A549 (cell line): ENCODE measurements at regions not wholly inside any gene's neighbourhood (a gene's known extent, or its start where the extent isn't known, plus 50 kb on each side); places are given as distances from the start of the nearest gene placed in this dataset.

ENCODE experiments used
- BHLHE40 ChIP-seq: IDR thresholded peaks from 2 replicates; pipeline ENCODE4 v1.6.1; 2012; ENCODE audit warnings: low read depth, low read length, inconsistent platforms
- CBX8 ChIP-seq: fragments of 200-600 bp; sonication (generic); IDR thresholded peaks from 2 replicates; pipeline ENCODE4 v1.6.1; 2016
- CEBPB ChIP-seq, 2 experiments: fragments of >200 bp in 1 of 2; sonication (Bioruptor Twin) in 1 of 2; formaldehyde crosslinking in 1 of 2; IDR thresholded peaks; 2 replicates each; pipeline ENCODE4 v1.6.1; 2012 to 2016
- EP300 ChIP-seq, 2 experiments: fragments of >200 bp; sonication (Bioruptor Twin); formaldehyde crosslinking; IDR thresholded peaks; 2 replicates in 1 of 2; 3 replicates in 1 of 2; pipeline ENCODE4 v1.6.1; 2016 to 2017
- KDM1A ChIP-seq: fragments of 200-600 bp; sonication (generic); IDR thresholded peaks from 2 replicates; pipeline ENCODE4 v1.6.1; 2016; ENCODE audit warnings: low read depth, mild to moderate bottlenecking
- MAFK ChIP-seq: fragments of 450-650 bp; IDR thresholded peaks from 2 replicates; pipeline ENCODE4 v1.6.1; 2014; ENCODE audit not compliant: partially characterized antibody
- POLR2A ChIP-seq: IDR thresholded peaks from 2 replicates; pipeline ENCODE4 v1.6.1; 2012; ENCODE audit warnings: mild to moderate bottlenecking, low read length
- RCOR1 ChIP-seq: fragments of 150-350 bp; IDR thresholded peaks from 2 replicates; pipeline ENCODE4 v1.6.1; 2014; ENCODE audit warnings: antibody characterized with exemption, low read length, low read depth
- RFX5 ChIP-seq: fragments of 450-650 bp; IDR thresholded peaks from 2 replicates; pipeline ENCODE4 v1.7.1; 2014; ENCODE audit warnings: antibody characterized with exemption, mild to moderate bottlenecking, moderate library complexity
- TF ChIP-seq, protein P1 (sequence below): fragments of >200 bp; sonication (Bioruptor Twin); formaldehyde crosslinking; IDR thresholded peaks from 3 replicates; pipeline ENCODE4 v1.5.1; 2016
- TF ChIP-seq, protein P2 (sequence below): fragments of 250-450 bp; sonication (Bioruptor Pico); IDR thresholded peaks from 2 replicates; pipeline ENCODE4 v1.5.0; 2021; ENCODE audit warnings: mild to moderate bottlenecking, moderate library complexity, borderline replicate concordance

GRCh38 chr21:17699524-17700189 lies 87.0 kb upstream of the BTG3 start:
- no peak for TF ChIP-seq POLR2A
- TF ChIP-seq, protein P1, sequence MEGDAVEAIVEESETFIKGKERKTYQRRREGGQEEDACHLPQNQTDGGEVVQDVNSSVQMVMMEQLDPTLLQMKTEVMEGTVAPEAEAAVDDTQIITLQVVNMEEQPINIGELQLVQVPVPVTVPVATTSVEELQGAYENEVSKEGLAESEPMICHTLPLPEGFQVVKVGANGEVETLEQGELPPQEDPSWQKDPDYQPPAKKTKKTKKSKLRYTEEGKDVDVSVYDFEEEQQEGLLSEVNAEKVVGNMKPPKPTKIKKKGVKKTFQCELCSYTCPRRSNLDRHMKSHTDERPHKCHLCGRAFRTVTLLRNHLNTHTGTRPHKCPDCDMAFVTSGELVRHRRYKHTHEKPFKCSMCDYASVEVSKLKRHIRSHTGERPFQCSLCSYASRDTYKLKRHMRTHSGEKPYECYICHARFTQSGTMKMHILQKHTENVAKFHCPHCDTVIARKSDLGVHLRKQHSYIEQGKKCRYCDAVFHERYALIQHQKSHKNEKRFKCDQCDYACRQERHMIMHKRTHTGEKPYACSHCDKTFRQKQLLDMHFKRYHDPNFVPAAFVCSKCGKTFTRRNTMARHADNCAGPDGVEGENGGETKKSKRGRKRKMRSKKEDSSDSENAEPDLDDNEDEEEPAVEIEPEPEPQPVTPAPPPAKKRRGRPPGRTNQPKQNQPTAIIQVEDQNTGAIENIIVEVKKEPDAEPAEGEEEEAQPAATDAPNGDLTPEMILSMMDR, result no peak
- no peak for TF ChIP-seq KDM1A
- no peak for TF ChIP-seq CEBPB (IDR thresholded peaks at IDR 0.05)
- TF ChIP-seq RCOR1, result no peak
- no peak for TF ChIP-seq MAFK
- TF ChIP-seq BHLHE40, result no peak
- no peak for TF ChIP-seq CBX8
- no peak for TF ChIP-seq RFX5
- TF ChIP-seq, protein P2, sequence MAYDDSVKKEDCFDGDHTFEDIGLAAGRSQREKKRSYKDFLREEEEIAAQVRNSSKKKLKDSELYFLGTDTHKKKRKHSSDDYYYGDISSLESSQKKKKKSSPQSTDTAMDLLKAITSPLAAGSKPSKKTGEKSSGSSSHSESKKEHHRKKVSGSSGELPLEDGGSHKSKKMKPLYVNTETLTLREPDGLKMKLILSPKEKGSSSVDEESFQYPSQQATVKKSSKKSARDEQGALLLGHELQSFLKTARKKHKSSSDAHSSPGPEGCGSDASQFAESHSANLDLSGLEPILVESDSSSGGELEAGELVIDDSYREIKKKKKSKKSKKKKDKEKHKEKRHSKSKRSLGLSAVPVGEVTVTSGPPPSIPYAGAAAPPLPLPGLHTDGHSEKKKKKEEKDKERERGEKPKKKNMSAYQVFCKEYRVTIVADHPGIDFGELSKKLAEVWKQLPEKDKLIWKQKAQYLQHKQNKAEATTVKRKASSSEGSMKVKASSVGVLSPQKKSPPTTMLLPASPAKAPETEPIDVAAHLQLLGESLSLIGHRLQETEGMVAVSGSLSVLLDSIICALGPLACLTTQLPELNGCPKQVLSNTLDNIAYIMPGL (CRISPR knock-in tag), result no peak
- no peak for TF ChIP-seq EP300 (IDR thresholded peaks at IDR 0.05)
